Endothelial cell of umbilical vein (primary cell): ENCODE measurements at regions not wholly inside any gene's neighbourhood (a gene's known extent, or its start where the extent isn't known, plus 50 kb on each side); places are given as distances from the start of the nearest gene placed in this dataset.

Source experiments
- EZH2 ChIP-seq: IDR thresholded peaks from 2 replicates; pipeline ENCODE4 v1.6.1; 2012; ENCODE audit warnings: borderline replicate concordance, low read depth, mild to moderate bottlenecking, moderate library complexity, low read length, inconsistent platforms; ENCODE audit not compliant: severe bottlenecking
- JUN ChIP-seq: IDR thresholded peaks from 2 replicates; pipeline ENCODE4 v1.6.1; 2011; ENCODE audit warnings: borderline replicate concordance, low read depth; ENCODE audit not compliant: insufficient read length, insufficient read depth
- MYC ChIP-seq: IDR thresholded peaks from one replicate; pipeline ENCODE4 v1.6.1; 2011; ENCODE audit warnings: mild to moderate bottlenecking, low read depth, low read length
- POLR2A ChIP-seq: IDR thresholded peaks from 2 replicates; pipeline ENCODE4 v1.6.1; 2012; ENCODE audit warnings: low read depth, mild to moderate bottlenecking, control low read depth, low read length
- POLR2AphosphoS5 ChIP-seq: IDR thresholded peaks from 2 replicates; pipeline ENCODE4 v1.6.1; 2012; ENCODE audit warnings: low read depth, mild to moderate bottlenecking, control low read depth, low read length, moderate library complexity; ENCODE audit not compliant: insufficient read depth
- TF ChIP-seq, protein P1 (sequence below), 2 donors: IDR thresholded peaks; 1 replicate in 1 of 2; 2 replicates in 1 of 2; pipeline ENCODE4 v1.5.1; 2011; ENCODE audit warnings: low read length in 2 of 2, mild to moderate bottlenecking in 2 of 2, moderate library complexity in 2 of 2, control low read depth in 1 of 2, inconsistent platforms in 1 of 2, low read depth in 1 of 2; ENCODE audit not compliant: insufficient read depth in 1 of 2; ENCODE audit errors: extremely low read depth in 1 of 2
- TF ChIP-seq, protein P2 (sequence below): IDR thresholded peaks from 2 replicates; pipeline ENCODE4 v1.6.1; 2011; ENCODE audit not compliant: insufficient read depth, insufficient read length

DNA sequence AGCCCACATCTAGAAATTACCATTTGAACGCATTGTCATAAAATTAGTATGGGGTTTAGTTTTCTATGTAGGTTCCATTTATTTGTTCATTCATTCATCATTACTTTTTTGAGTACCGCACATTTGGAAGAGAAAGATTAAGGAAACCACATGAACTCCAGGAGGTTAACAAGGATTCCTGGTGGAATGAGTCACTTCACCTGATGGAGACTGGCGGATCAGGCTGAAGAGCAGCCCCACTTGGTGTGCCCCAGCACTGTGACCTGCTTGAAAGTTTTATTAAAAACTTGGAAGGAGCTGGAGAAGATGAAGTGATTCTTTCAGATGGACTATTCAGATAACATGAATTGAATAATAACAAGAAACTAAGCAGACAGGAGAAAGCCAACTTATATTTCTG lies 293.6 kb upstream of the CDH11 start:
- no peak for TF ChIP-seq POLR2AphosphoS5
- TF ChIP-seq POLR2A: no peak
- TF ChIP-seq, protein P1, sequence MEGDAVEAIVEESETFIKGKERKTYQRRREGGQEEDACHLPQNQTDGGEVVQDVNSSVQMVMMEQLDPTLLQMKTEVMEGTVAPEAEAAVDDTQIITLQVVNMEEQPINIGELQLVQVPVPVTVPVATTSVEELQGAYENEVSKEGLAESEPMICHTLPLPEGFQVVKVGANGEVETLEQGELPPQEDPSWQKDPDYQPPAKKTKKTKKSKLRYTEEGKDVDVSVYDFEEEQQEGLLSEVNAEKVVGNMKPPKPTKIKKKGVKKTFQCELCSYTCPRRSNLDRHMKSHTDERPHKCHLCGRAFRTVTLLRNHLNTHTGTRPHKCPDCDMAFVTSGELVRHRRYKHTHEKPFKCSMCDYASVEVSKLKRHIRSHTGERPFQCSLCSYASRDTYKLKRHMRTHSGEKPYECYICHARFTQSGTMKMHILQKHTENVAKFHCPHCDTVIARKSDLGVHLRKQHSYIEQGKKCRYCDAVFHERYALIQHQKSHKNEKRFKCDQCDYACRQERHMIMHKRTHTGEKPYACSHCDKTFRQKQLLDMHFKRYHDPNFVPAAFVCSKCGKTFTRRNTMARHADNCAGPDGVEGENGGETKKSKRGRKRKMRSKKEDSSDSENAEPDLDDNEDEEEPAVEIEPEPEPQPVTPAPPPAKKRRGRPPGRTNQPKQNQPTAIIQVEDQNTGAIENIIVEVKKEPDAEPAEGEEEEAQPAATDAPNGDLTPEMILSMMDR (IDR thresholded peaks at IDR 0.05; ENCODE audit: extremely low read depth in 1 of 2, insufficient read depth in 1 of 2, low read depth in 1 of 2, low read length in 2 of 2): no peak
- no peak for TF ChIP-seq EZH2
- TF ChIP-seq, protein P2, sequence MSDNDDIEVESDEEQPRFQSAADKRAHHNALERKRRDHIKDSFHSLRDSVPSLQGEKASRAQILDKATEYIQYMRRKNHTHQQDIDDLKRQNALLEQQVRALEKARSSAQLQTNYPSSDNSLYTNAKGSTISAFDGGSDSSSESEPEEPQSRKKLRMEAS: no peak
- no peak for TF ChIP-seq MYC
- no peak for TF ChIP-seq JUN
